GM12874 (cell line): ENCODE measurements at regions not wholly inside any gene's neighbourhood (a gene's known extent, or its start where the extent isn't known, plus 50 kb on each side); places are given as distances from the start of the nearest gene placed in this dataset.

Source experiments
- TF ChIP-seq, protein P1 (sequence below): IDR thresholded peaks from 2 replicates; pipeline ENCODE4 v1.5.1; 2011; ENCODE audit warnings: low read depth, mild to moderate bottlenecking, control low read depth, low read length, moderate library complexity; ENCODE audit not compliant: insufficient read depth

DNA sequence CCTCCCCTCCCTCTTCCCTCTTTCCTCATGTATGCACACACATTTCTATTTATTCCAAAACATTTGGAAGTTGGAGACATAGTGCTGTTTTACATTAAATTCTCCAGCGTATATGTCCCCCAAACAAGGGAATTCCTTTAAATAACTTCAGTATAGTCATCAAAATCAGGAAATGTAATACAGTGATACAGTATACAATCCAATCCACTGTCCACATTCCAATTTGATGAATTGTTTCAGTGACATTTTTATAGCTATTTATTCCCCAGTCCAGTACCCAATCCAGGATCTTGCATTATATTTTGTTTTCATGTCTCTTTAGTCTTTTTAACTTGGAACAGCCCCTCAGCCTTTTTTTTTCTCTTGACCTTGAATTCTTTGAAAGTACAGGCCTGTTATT lies 233.0 kb downstream of the DKK2 start:
- TF ChIP-seq, protein P1, sequence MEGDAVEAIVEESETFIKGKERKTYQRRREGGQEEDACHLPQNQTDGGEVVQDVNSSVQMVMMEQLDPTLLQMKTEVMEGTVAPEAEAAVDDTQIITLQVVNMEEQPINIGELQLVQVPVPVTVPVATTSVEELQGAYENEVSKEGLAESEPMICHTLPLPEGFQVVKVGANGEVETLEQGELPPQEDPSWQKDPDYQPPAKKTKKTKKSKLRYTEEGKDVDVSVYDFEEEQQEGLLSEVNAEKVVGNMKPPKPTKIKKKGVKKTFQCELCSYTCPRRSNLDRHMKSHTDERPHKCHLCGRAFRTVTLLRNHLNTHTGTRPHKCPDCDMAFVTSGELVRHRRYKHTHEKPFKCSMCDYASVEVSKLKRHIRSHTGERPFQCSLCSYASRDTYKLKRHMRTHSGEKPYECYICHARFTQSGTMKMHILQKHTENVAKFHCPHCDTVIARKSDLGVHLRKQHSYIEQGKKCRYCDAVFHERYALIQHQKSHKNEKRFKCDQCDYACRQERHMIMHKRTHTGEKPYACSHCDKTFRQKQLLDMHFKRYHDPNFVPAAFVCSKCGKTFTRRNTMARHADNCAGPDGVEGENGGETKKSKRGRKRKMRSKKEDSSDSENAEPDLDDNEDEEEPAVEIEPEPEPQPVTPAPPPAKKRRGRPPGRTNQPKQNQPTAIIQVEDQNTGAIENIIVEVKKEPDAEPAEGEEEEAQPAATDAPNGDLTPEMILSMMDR: no peak

DNA sequence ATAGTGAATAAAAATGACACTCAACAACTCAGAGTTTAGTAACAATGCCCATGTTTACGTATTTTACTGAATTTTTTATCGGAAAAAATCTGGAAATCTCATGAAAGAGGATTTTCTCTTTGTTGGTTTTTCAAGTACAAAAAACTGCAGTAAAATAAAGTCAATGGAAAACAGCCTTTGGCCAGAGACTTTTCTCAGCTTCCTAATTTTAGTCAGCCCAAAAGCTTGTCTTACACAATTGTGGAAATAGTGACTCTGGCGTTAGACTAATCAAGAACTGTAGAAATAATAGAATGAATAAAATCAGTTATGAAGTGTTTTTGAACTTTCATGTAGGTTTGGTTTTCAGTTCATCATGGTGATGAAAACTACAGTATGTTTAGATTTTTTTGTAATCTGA lies 234.7 kb downstream of the DKK2 start:
- TF ChIP-seq, protein P1: no peak

DNA sequence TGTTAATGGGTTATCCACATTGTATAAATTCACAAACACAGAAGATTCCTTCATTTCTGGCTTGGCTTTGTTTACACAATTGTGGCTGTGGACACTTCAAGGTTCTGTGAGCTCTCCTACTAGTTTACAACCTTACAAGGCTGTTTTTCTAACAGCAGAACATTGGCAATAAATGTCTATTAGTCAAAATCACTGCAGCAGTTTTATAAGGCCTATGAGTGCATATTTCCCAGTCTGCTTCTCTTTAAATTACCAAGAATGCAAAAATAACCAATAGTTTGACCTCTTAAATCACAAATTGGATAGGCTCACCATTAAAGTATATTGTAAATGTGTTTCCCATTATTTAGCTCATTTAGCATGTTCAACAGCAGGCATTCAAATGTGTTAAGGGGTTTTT lies 239.2 kb downstream of the DKK2 start:
- TF ChIP-seq, protein P1: no peak

DNA sequence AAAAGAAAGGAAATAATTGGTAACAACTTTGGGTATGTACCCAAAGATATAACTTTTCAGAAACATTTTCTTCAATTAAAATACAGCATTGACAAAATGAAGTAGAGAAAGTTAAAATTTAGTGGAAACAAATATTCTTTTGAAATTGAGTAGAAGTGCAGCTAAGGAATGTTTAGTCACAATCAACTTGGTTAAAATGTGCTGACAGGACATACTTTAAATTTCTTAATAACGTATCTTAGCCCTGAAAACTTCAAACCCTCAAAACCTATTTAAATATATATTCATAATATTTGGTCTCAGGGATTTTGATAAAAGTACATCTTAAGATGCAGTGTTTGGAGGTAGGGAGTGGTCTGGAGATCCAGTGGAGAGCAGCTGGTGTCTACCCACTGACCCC lies 240.8 kb downstream of the DKK2 start:
- TF ChIP-seq, protein P1: no peak

DNA sequence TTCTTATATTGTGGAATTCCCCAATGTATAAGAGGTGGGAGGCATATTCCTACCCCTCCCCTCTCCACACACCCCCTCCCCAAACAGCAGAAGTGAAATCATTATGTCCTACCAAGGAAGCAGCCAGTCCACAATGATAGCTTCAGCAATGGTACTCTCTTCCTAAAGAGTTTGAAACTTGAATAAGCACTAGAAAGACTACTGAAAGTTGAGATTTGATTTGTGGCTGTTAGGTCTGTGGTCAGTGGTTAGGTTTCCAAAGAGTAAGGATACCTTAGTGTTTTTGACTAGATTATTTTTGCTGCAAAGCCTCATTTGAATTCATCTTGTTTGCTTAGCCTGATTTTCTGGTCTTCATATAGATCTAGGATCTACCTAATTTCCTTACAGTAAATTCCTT lies 242.2 kb downstream of the DKK2 start:
- TF ChIP-seq, protein P1: no peak

DNA sequence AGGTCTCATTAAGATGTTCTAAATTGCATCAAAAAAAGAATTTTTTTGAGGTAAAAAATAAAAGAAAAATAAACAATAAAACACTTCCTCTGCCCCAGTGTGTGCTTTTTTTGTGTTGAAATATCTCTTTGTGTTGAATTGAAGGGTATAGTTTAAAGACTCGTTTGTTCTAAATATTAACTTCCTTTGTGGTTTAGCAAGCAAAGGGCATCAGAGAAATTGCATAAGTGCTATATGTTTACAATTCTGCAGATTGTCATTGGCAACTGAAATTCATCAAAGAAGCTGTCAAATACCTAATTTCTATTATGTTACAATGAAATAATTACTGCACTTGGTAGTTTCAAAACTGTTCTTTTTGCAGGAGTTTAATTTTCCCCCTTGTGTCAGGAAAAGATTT lies 260.5 kb downstream of the DKK2 start:
- TF ChIP-seq, protein P1: no peak

DNA sequence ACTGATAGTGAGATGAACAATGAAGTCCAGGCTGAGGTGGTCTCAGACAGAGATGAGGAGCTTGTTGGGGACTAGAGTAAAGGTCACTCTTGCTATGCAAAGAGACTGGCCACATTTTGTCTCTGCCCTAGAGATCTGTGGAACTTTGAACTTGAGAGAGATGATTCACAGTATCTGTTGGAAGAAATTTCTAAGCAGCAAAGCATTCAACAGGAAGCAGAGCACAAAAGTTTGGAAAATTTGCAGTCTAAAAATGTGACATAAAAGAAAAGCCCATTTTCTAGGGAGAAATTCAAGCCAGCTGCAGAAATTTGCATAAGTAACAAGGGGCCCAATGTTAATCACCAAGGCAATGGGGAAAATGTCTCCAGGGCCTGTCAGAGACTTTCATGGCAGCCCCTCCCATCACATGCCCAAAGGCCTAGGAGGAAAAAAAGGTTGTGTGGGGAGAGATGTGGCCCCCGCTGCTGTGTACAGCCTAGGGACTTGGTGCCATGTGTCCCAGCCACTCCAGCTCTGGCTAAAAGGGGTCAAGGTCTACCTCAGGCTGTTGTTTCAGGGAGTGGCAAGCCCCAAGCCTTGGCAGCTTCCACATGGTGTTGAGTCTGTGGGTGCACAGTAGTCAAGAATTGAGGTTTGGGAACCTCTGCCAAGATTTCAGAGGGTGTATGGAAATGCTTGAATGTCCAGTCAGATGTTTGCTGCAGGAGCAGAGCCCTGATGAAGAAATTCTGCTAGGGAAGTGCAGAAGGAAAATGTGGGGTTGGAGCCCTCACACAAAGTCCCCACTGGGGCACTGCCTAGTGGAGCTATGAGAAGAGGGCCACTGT lies 262.8 kb downstream of the DKK2 start:
- TF ChIP-seq, protein P1: no peak
